GM12872 (cell line): ENCODE measurements at regions not wholly inside any gene's neighbourhood (a gene's known extent, or its start where the extent isn't known, plus 50 kb on each side); places are given as distances from the start of the nearest gene placed in this dataset.

Experiments
- TF ChIP-seq, protein P1 (sequence below): IDR thresholded peaks from 3 replicates; pipeline ENCODE4 v1.5.1; 2011; ENCODE audit warnings: low read depth, mild to moderate bottlenecking, low read length, moderate library complexity; ENCODE audit not compliant: insufficient read depth

DNA sequence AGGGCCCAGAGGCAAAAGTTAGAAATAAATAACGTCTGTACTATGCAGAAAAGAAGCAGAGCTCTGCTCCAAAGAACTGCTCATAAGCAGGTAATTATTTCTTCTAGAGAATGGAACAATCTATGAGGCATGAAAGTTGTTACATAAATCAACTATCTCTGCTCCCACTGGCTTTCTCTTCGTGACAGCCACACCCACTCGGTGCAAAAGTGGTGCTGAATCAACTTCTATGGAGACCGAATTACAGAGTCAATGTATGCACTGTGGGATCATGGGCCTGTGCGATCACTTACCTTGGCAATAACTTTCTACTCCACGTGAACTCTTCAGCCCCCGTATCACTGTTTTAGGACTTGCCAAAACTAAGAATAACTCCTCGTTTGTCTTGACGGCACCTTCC lies 99.4 kb upstream of the ATXN3L start:
- TF ChIP-seq, protein P1, sequence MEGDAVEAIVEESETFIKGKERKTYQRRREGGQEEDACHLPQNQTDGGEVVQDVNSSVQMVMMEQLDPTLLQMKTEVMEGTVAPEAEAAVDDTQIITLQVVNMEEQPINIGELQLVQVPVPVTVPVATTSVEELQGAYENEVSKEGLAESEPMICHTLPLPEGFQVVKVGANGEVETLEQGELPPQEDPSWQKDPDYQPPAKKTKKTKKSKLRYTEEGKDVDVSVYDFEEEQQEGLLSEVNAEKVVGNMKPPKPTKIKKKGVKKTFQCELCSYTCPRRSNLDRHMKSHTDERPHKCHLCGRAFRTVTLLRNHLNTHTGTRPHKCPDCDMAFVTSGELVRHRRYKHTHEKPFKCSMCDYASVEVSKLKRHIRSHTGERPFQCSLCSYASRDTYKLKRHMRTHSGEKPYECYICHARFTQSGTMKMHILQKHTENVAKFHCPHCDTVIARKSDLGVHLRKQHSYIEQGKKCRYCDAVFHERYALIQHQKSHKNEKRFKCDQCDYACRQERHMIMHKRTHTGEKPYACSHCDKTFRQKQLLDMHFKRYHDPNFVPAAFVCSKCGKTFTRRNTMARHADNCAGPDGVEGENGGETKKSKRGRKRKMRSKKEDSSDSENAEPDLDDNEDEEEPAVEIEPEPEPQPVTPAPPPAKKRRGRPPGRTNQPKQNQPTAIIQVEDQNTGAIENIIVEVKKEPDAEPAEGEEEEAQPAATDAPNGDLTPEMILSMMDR, result no peak

DNA sequence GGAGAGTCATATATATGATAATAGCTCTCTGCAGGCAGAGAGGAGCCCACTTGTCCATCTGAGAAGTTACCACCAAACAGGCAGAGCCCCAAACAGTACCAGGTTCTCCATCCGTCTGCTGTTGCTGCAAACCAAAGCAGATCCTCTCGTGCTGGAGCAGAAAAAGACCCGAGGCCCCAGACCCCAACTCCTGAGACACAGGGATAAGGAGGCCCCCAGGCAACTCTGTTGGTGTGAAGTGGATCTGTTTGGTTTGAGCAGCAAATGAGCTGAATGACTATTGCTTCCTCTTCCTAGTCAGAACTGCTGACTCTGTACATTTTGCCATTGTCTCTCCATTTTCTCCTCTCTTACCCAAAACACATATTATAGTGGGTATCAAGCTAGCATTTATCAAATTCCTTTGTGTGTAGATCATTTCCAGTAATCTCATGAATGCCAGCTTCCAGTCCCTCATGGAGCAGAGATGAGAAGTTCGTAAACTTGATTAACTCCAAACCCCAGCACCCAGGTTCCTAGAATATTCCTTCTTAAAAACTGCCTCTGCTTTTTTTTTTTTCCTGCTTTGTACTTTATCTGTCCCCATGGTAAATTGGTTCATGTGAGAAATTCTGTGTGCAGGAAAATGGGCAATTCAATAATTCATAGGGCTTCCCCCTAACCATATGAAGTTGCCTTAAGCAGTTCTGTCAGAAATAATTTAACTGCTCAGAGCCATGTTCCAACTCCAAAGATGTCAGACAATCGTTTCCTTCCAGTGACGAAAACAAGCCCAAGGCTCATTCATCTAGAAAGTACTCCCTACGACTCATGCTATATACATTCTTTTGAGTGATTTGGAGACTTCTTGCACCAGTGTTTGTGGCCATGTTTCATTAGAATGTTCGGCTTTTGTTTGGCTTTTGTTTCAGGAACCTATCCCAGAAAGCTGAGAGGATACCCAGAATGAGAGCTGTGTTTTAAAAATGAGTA lies 98.6 kb upstream of the ATXN3L start:
- TF ChIP-seq, protein P1, result no peak

DNA sequence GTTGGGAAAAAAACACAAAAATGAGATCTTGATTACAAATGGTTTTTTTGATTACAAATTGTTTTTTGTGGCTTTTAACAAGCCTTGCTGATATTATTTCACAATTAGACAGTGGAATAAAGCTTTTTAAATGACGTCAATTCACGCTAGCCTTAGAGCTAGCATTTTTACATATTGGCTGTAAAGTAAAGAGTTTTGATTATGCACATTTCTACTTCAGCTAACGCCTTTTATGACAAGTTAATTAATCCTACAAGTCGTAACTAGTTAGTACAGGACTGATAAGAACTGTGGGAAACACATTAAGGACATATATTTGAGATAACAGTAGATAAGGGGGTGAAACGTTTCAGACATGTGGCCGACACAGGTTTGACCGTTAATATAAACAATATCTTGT lies 95.7 kb upstream of the ATXN3L start:
- TF ChIP-seq, protein P1, result no peak

DNA sequence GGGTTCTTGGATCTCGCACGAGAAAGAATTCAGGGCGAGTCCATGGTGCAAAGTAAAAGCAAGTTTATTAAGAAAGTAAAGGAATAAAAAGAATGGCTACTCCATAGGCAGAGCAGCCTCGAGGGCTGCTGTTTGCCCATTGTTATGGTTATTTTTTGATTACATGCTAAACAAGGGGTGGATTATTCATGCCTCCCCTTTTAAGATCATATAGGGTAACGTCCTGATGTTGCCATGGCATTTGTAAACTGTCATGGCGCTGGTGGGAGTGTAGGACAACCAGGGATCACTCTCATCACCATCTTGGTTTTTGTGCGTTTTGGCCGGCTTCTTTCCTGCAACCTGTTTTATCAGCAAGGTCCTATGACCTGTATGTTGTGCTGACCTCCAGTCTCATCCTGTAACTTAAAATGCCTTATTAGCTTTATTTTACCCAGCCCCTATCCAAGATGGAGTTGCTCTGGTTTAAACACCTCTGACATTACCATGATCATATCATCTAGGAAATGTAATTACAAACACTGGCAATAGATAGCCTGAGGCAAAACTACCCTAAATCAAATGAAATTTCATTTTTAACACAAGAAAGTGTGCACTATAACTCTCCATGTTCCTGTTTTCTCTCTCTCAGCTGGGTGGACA lies 94.3 kb upstream of the ATXN3L start:
- TF ChIP-seq, protein P1, result no peak

DNA sequence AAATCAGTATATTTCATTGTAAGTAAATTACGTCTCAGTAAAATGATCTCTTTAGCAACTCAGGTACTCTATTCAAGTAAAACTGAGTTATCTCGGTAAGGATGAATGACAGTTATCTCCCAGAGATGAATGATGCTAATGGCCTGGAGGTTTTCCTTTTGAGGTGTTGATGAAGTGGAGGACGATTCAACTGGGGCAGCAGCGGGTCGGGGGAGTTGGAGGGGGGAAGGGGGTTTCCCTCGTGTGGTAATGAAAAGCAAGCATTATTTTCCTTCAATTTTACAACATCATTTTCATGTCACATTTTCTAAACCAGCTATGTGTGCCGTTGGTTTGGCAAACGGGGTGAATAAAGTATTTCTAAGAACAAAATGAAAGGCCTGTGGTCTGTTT lies 92.4 kb upstream of the ATXN3L start:
- TF ChIP-seq, protein P1, result no peak

DNA sequence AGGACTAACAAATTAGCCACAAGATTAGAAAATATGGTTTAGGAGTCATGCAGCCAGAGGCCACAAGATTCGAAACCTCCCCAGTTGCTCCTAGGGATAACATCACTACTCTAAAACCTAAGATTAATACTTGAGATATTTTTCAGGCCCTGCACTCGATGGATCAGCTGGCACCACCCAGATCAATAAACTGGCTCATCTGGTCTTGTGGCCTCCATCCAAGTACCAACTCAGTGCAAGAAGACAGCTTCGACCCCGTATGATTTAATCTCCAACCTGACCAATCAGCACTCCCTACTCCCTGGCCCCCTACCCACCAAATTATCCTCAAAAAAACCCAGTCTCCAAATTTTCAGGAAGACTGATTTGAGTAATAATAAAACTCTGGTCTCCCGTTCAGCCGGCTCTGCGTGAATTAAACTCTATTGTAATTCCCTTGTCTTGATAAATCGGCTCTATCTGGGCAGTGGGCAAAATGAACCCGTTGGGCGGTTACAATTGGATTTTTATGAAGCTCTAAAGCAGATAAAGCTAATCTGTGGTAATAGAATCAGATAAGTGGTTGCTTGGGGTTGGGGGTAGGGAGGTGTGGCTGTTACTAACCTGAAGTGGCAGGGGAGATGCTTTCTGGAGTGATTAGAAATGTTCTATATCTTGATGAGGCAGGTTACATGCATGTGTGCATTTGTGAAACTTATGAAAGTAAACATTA lies 91.8 kb upstream of the ATXN3L start:
- TF ChIP-seq, protein P1, result no peak

DNA sequence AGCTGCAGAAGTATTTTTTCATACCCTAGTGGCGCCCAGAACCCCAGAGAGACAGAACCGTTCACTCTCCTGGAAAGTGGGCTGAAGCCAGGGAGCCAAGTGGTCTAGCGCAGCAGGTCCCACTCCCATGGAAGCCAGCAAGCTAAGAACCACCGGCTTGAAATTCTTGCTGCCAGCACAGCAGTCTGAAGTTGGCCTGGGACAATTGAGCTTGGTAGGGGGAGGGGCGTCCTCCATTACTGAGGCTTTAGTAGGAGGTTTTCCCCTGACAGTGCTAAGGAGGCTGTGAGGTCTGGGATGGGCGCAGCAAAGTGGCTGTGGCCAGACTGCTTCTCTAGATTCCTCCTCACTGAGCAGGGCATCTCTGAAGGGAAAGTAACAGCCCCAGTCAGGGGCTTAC lies 84.5 kb upstream of the ATXN3L start:
- TF ChIP-seq, protein P1, result no peak
